Upper lobe of left lung (tissue), 4 donors: ENCODE measurements at regions not wholly inside any gene's neighbourhood (a gene's known extent, or its start where the extent isn't known, plus 50 kb on each side); places are given as distances from the start of the nearest gene placed in this dataset.

Experiments
- POLR2A ChIP-seq, 4 donors: fragments of 450-650 bp; IDR thresholded peaks; one replicate each; pipeline ENCODE4 v1.5.1; 2016 to 2017; ENCODE audit warnings: antibody characterized with exemption in 4 of 4, mild to moderate bottlenecking in 2 of 4
- POLR2AphosphoS5 ChIP-seq, 2 donors: sonication (generic); formaldehyde crosslinking; IDR thresholded peaks; one replicate each; pipeline ENCODE4 v1.5.1; 2017; ENCODE audit warnings: antibody characterized with exemption in 2 of 2
- TF ChIP-seq, protein P1 (sequence below), 6 experiments: fragments of 450-650 bp in 4 of 6; fragments of 200-600 bp in 2 of 6; sonication (generic) in 2 of 6; IDR thresholded peaks; one replicate each; pipeline ENCODE4 v1.5.1; 2016 to 2019; ENCODE audit warnings: antibody characterized with exemption in 6 of 6

DNA sequence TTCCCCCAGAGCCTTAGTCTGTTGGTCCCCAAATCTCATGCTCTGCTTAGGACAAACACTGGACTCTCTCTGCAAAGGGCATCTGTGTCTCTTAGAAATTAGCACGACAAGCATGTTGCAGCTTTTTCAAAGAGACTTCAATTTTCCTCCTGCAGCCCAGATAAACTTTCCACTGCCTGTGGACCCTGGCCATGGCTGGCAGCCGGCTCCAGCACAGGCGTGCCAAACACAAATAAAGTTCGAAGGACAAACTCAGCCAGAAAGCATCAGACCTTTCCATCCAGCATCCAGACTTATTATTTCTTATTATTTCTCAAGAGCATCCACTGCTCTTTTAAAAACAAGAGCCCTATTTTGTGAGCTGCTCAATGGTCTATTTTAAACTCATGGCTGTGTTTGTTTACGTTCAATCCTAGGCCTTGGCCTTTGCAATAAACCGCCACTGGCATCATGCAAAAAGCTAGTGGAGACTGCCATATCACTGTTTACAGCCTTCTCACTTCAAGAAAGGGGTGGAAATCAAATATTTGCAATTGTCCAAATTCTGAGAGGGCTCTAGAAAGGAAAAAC, 300.8 kb downstream of the BCL11A start:
- TF ChIP-seq, protein P1, sequence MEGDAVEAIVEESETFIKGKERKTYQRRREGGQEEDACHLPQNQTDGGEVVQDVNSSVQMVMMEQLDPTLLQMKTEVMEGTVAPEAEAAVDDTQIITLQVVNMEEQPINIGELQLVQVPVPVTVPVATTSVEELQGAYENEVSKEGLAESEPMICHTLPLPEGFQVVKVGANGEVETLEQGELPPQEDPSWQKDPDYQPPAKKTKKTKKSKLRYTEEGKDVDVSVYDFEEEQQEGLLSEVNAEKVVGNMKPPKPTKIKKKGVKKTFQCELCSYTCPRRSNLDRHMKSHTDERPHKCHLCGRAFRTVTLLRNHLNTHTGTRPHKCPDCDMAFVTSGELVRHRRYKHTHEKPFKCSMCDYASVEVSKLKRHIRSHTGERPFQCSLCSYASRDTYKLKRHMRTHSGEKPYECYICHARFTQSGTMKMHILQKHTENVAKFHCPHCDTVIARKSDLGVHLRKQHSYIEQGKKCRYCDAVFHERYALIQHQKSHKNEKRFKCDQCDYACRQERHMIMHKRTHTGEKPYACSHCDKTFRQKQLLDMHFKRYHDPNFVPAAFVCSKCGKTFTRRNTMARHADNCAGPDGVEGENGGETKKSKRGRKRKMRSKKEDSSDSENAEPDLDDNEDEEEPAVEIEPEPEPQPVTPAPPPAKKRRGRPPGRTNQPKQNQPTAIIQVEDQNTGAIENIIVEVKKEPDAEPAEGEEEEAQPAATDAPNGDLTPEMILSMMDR (IDR thresholded peaks at IDR 0.05) = no peak
- TF ChIP-seq POLR2A (IDR thresholded peaks at IDR 0.05) (no peak), POLR2AphosphoS5 (IDR thresholded peaks at IDR 0.05) (no peak)
